Neuronal stem cell (in vitro differentiated cells): ENCODE measurements at regions not wholly inside any gene's neighbourhood (a gene's known extent, or its start where the extent isn't known, plus 50 kb on each side); places are given as distances from the start of the nearest gene placed in this dataset.

Experiments used
- DNase-seq: peaks from one replicate; pipeline ENCODE4 v3.0.0-alpha.2; 2013; ENCODE audit warnings: low spot score
- H2AFZ ChIP-seq: one replicate; pipeline ENCODE4 v1.6.1; 2013; ENCODE audit warnings: mild to moderate bottlenecking, low read length, inconsistent platforms
- H2AK5ac ChIP-seq: 2 replicates; pipeline ENCODE4 v1.6.1; 2013; ENCODE audit warnings: low read depth, mild to moderate bottlenecking, inconsistent platforms, low read length, moderate library complexity, mixed read lengths
- H2BK120ac ChIP-seq: 2 replicates; pipeline ENCODE4 v1.6.1; 2013; ENCODE audit warnings: low read depth, mild to moderate bottlenecking, inconsistent platforms, low read length, moderate library complexity, mixed read lengths
- H2BK12ac ChIP-seq: one replicate; pipeline ENCODE4 v1.6.1; 2013; ENCODE audit warnings: low read length, inconsistent platforms
- H2BK15ac ChIP-seq: 2 replicates; pipeline ENCODE4 v1.6.1; 2013; ENCODE audit warnings: mild to moderate bottlenecking, low read length, inconsistent platforms, mixed read lengths
- H2BK5ac ChIP-seq: one replicate; pipeline ENCODE4 v1.6.1; 2013; ENCODE audit warnings: inconsistent platforms, mild to moderate bottlenecking, low read length, moderate library complexity
- H3K14ac ChIP-seq: one replicate; pipeline ENCODE4 v1.6.1; 2013; ENCODE audit warnings: low read length, inconsistent platforms
- H3K18ac ChIP-seq: 2 replicates; pipeline ENCODE4 v1.6.1; 2013; ENCODE audit warnings: low read length, inconsistent platforms
- H3K23ac ChIP-seq: 2 replicates; pipeline ENCODE4 v1.6.1; 2013; ENCODE audit warnings: low read depth, mild to moderate bottlenecking, mixed read lengths, low read length, inconsistent platforms; ENCODE audit not compliant: poor library complexity
- H3K27ac ChIP-seq: replicated peaks from 3 replicates; pipeline ENCODE4 v1.5.1; 2013; ENCODE audit warnings: low read length, inconsistent platforms
- H3K27me3 ChIP-seq, 3 experiments: 2 replicates each; pipeline ENCODE4 v1.6.1; 2013; ENCODE audit warnings: low read length in 3 of 3, mild to moderate bottlenecking in 2 of 3, inconsistent platforms in 1 of 3, low read depth in 1 of 3, mixed read lengths in 1 of 3, moderate library complexity in 1 of 3; ENCODE audit not compliant: control insufficient read depth in 3 of 3, insufficient read depth in 3 of 3
- H3K36me3 ChIP-seq, 2 donors: replicated peaks in 1 of 2; 2 replicates each; pipeline ENCODE4 v1.6.1; 2013; ENCODE audit warnings: low read length in 2 of 2; ENCODE audit not compliant: control insufficient read depth in 2 of 2, insufficient read depth in 2 of 2
- H3K4ac ChIP-seq: 2 replicates; pipeline ENCODE4 v1.6.1; 2013; ENCODE audit warnings: inconsistent platforms, mild to moderate bottlenecking, low read length, moderate library complexity
- H3K4me1 ChIP-seq, 2 donors: 1 replicate in 1 of 2; 2 replicates in 1 of 2; pipeline ENCODE4 v1.6.1; 2013; ENCODE audit warnings: low read length in 2 of 2, low read depth in 1 of 2; ENCODE audit not compliant: control insufficient read depth in 2 of 2, insufficient read depth in 1 of 2
- H3K4me2 ChIP-seq: one replicate; pipeline ENCODE4 v1.6.1; 2013; ENCODE audit warnings: mild to moderate bottlenecking, low read length, inconsistent platforms; ENCODE audit not compliant: insufficient read depth, poor library complexity, severe bottlenecking
- H3K4me3 ChIP-seq, 2 donors: 2 replicates each; pipeline ENCODE4 v1.5.1; 2013; ENCODE audit warnings: low read length in 2 of 2, mild to moderate bottlenecking in 2 of 2, inconsistent platforms in 1 of 2, moderate library complexity in 1 of 2
- H3K79me1 ChIP-seq: one replicate; pipeline ENCODE4 v1.6.1; 2013; ENCODE audit warnings: low read depth, mild to moderate bottlenecking, inconsistent platforms, low read length, moderate library complexity
- H3K9ac ChIP-seq: one replicate; pipeline ENCODE4 v1.6.1; 2013; ENCODE audit warnings: mild to moderate bottlenecking, low read depth, low read length, inconsistent platforms; ENCODE audit not compliant: poor library complexity
- H3K9me3 ChIP-seq, 2 donors: replicated peaks in 1 of 2; 2 replicates each; pipeline versions ENCODE3 to v1.6.1; 2013; ENCODE audit warnings: low read length in 2 of 2, mild to moderate bottlenecking in 2 of 2, inconsistent platforms in 1 of 2, low read depth in 1 of 2, mixed read lengths in 1 of 2, moderate library complexity in 1 of 2; ENCODE audit not compliant: control insufficient read depth in 2 of 2, insufficient read depth in 1 of 2
- H4K8ac ChIP-seq: one replicate; pipeline ENCODE4 v1.6.1; 2013; ENCODE audit warnings: low read depth, mild to moderate bottlenecking, inconsistent platforms, low read length, moderate library complexity
- H4K91ac ChIP-seq: one replicate; pipeline ENCODE4 v1.6.1; 2013; ENCODE audit warnings: low read length, low read depth, mild to moderate bottlenecking, inconsistent platforms; ENCODE audit not compliant: poor library complexity
- WGBS, 2 donors: extraction: QIAGEN DNeasy Blood & Tissue Kit; methylation state at CpG; one replicate each; pipeline ENCODE4 v1.1.7; 2013; ENCODE audit warnings: missing lambda C conversion rate in 2 of 2, mixed read lengths in 1 of 2; ENCODE audit not compliant: insufficient read length in 2 of 2, insufficient replicate concordance in 1 of 2; ENCODE audit errors: extremely low coverage in 2 of 2; 5-methylcytosine and 5-hydroxymethylcytosine counted together

DNA sequence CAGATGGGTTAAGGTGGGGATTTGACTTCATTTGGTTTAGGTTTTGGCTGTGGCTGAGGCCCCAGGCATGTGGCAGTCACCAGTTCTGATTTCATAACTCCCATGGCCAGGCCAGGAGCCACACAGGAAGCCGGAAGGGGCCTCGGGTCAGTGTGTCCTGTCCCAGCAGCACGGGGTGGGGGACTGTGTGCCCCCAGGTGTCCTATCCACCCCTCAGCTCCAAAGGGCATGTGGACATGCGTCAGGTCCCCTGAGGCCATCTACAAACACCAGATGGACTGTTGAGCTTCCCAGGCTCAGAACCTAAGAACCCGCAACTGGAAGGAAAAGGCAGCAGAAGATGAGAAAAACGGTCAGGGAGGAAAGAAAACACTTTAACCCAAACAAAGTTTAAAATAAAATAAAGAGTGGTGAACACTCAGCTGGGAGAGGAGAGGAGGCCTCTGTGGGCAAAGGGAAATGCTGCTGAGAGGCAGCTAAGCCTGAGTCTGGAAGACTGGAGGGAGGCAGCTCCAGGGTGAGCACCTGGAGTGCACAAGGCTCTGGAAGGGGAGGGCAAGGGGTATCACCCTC, 260.8 kb downstream of the AUH start:
- Histone ChIP-seq H3K4me1 (no peaks in the 10 kb centered on the region), H3K18ac (peak overlapping the region; percentile 15), H4K91ac (no peak overlapping the region), H3K14ac (no peak overlapping the region), H3K4me2 (no peak overlapping the region), H3K36me3 (no peaks in the 10 kb centered on the region), H2BK120ac (no peak overlapping the region), H3K79me1 (no peaks in the 10 kb centered on the region), H3K4me3 (no peak overlapping the region), H2AK5ac (no peak overlapping the region), H3K23ac (no peak overlapping the region), H3K9me3 (no peaks in the 10 kb centered on the region), H2BK15ac (no peak overlapping the region), H3K9ac (no peak overlapping the region), H2BK5ac (no peak overlapping the region), H2AFZ (no peak overlapping the region), H4K8ac (no peak overlapping the region), H3K27me3 (no peaks in the 10 kb centered on the region), H2BK12ac (no peak overlapping the region), H3K4ac (no peak overlapping the region), H3K27ac (no peak overlapping the region)
- no CpG with 5 or more reads among the region's 6 CpGs for WGBS, 2 donors
- DNase-seq = no peak

GRCh38 chr9:91101611-91102168, 260.0 kb downstream of the AUH start:
- Histone ChIP-seq H3K4me3 (no peak overlapping the region), H2BK15ac (no peak overlapping the region), H2BK12ac (no peak overlapping the region), H2BK120ac (no peak overlapping the region), H2BK5ac (no peak overlapping the region), H4K8ac (no peak overlapping the region), H3K4me2 (no peak overlapping the region), H3K27me3 (no peaks in the 10 kb centered on the region), H3K79me1 (no peaks in the 10 kb centered on the region), H3K4me1 (no peaks in the 10 kb centered on the region), H3K18ac (peak overlapping the region; percentile 15), H3K36me3 (no peaks in the 10 kb centered on the region), H3K9ac (no peak overlapping the region), H3K9me3 (no peaks in the 10 kb centered on the region), H3K4ac (no peak overlapping the region), H3K23ac (no peak overlapping the region), H3K14ac (no peak overlapping the region), H3K27ac (no peak overlapping the region), H2AFZ (no peak overlapping the region), H4K91ac (no peak overlapping the region), H2AK5ac (no peak overlapping the region)
- no peak for DNase-seq
- no CpG with 5 or more reads among the region's 7 CpGs for WGBS, 2 donors

GRCh38 chr9:91102269-91102668, 259.4 kb downstream of the AUH start:
- Histone ChIP-seq H3K27me3 (no peaks in the 10 kb centered on the region), H3K18ac (no peak overlapping the region), H3K4me1 (no peaks in the 10 kb centered on the region), H2BK15ac (no peak overlapping the region), H2AK5ac (no peak overlapping the region), H3K9ac (no peak overlapping the region), H3K36me3 (no peaks in the 10 kb centered on the region), H3K79me1 (no peaks in the 10 kb centered on the region), H3K14ac (no peak overlapping the region), H3K4me3 (no peak overlapping the region), H4K91ac (no peak overlapping the region), H3K23ac (no peak overlapping the region), H4K8ac (no peak overlapping the region), H2AFZ (no peak overlapping the region), H2BK120ac (no peak overlapping the region), H3K9me3 (no peaks in the 10 kb centered on the region), H3K27ac (no peak overlapping the region), H2BK5ac (no peak overlapping the region), H3K4me2 (no peak overlapping the region), H2BK12ac (no peak overlapping the region), H3K4ac (no peak overlapping the region)
- DNase-seq = no peak

DNA sequence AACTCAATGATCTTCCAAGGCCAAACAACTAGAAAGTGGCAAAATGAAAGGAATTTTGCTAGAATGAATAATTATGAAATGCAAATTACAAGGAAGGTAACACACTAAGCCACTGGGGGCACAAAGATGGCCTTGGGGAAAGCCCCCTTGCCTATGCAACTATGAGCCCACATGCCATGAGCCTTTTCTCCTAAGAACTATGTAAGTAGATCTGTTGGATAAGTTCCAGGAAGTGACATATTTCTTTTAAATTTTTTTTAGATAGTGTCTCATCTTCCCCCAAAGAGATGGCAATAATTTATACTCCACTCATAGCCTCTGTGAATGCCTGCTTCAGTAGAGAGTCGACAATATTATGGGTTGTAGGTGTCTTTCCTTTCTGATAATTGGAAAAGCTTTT, 257.8 kb downstream of the AUH start:
- Histone ChIP-seq H3K9ac (no peak overlapping the region), H3K27ac (no peak overlapping the region), H2BK120ac (no peak overlapping the region), H3K4ac (no peak overlapping the region), H3K9me3 (no peaks in the 10 kb centered on the region), H2BK15ac (no peak overlapping the region), H2BK5ac (no peak overlapping the region), H3K4me3 (no peak overlapping the region), H4K8ac (no peak overlapping the region), H2AFZ (no peak overlapping the region), H2BK12ac (no peak overlapping the region), H3K18ac (no peak overlapping the region), H3K23ac (no peak overlapping the region), H3K36me3 (no peaks in the 10 kb centered on the region), H3K4me2 (no peak overlapping the region), H2AK5ac (no peak overlapping the region), H4K91ac (no peak overlapping the region), H3K4me1 (no peaks in the 10 kb centered on the region), H3K79me1 (no peaks in the 10 kb centered on the region), H3K27me3 (no peaks in the 10 kb centered on the region), H3K14ac (no peak overlapping the region)
- no CpG with 5 or more reads among the region's 1 CpG for WGBS, 2 donors
- DNase-seq = no peak
